DOHH2 (cell line): ENCODE measurements at regions not wholly inside any gene's neighbourhood (a gene's known extent, or its start where the extent isn't known, plus 50 kb on each side); places are given as distances from the start of the nearest gene placed in this dataset.

Source experiments
- CTCF ChIP-seq: fragments of 200-600 bp; sonication (generic); IDR thresholded peaks from one replicate; pipeline ENCODE4 v1.5.1; 2014; ENCODE audit warnings: antibody characterized with exemption, mild to moderate bottlenecking, low read depth, low read length; ENCODE audit not compliant: poor library complexity, severe bottlenecking
- EZH2phosphoT487 ChIP-seq: fragments of 200-600 bp; sonication (generic); IDR thresholded peaks from 2 replicates; pipeline ENCODE4 v1.6.1; 2017; ENCODE audit warnings: borderline replicate concordance, mild to moderate bottlenecking, antibody characterized with exemption, low read length, moderate library complexity, mixed read lengths

- TF ChIP-seq CTCF (no peak), EZH2phosphoT487 (no peak)
Observed at GRCh38 chr3:102933377-102933776, 498.6 kb downstream of the ZPLD1 start.
